ENCODE measurements at regions not wholly inside any gene's neighbourhood (a gene's known extent, or its start where the extent isn't known, plus 50 kb on each side); places are given as distances from the start of the nearest gene placed in this dataset.

DNA sequence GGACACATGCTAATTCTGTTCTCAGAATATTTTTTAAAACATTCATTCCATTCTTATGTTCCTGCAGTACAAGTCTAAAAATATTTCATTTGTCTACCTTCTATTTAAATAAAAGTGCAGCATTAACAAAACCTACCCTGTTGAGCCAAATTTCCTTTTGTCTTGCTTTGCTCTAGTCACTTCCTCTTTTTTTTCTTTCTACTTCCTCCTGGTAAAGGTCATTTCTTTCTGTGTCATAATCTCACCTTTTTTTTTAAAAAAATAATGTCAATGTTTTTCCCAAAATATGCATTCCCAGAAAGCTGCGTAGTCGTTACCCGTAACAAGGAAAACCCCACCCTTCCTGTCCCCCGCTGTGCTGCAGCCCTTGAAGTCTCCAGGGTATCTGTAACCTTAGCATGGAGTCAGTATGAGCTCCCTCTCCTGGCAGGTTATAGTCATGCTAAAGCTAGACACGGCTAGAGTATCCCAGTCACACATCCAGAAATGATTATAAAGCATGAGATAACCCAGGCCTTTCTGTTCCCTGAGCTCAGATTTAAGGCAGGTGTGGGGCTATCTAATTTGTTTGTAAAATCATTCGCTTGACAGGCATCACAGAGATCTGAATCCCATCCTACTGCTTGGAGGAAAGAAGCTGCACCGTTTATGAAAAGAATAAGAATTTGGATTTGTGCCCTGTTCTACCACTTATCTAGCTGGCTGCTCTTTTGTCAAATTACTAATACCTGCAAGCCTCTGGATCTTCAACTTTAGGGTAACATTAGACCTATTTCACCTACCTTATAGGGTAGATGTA is 51.1 kb upstream of the EED start:
- DNase-seq, result peak; percentile 25

DNA sequence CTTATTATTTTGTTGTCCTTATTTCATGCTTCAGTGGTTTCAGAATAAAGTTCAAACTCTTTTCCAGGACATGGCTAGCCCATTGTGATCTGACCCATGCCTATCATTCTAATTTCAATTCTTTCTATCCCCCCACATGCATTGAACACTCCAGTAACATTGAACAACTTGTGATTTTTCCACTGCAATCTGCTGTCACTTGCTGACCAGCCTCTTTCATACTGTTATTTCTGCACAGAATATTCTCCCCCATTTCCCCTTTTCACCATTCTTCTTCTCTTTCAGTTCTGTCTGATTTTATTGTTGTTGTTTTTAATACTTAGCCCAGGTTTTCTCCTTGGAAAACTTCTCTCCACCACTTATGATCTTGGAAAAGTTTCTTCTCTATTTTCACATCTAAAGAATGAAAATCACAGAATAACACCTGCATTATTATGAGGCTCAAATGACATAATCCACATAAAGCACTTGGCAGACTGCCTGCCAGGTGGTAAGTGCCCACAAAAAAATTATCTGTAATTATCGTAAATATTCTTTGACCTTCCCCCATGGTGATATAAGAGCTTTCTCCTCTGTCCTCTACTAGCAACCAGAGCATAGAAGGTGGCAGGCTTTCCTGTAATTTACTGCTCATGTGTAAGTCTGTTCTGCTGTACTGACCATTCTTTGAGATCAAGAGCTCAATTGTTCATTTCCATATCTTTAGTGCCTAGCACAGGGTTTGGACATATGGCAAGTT is 51.9 kb upstream of the EED start:
- no peak for DNase-seq

- no peak for DNase-seq
These were observed 52.7 kb upstream of the EED start for GRCh38 chr11:86191874-86192273.

DNA sequence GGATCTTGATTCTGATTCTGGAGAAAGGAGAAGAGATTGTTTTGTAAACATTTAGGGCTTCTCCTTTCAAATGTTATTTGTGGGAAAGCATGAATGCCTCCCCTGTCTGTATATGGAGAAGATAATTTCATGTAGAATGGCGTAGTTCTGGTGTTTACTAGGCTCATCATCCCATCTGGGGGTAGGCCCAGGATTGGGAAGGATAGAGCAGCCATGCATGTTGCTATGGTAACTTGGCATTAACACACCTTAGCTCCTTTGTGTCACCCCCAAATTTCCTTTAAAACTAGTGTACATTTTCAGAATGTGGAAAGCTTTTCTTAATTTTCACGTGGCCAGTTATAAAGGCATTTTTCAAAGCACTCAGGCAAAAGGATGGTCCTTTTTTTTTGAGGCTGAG is 57.5 kb upstream of the EED start:
- DNase-seq, result no peak

DNA sequence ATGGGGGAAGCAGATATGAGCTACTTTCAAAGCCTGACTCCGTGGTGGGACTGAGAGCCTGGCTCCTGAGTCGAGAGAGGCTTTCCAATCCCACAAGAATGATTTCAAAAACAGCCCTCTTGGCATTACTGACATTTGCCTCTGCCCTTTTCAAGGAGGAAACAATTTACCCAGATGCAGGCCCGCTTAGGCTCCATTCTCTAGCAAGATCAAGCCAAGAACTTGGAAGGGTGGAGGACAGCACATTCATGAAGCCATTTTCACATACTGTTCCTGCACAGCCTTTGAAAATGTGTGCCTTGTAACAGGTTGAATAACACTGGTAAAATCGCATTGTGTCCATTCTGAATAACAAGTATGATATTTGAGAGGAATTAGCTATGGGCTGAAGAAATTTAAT is 58.2 kb upstream of the EED start:
- no peak for DNase-seq

DNA sequence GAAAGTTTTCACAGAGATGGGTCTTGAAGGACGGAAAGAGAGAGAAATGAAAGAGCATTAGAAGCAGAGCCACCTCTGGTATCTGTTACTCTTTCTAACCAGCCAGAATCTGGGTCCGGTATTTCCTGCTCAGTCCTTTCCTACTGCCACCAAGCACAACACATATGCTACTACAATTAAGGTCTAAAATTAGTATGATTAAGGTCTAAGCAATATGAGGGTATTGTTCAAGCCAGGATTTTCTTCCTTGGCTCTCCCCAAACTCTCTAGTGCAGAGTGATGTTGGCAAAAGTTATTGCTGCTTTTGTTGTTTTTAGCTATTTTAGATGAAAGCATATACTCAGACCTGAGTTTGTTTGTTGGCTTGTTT is 59.2 kb upstream of the EED start:
- DNase-seq, result no peak

- no peak for DNase-seq
These were observed 59.7 kb upstream of the EED start for GRCh38 chr11:86184728-86185380.

DNA sequence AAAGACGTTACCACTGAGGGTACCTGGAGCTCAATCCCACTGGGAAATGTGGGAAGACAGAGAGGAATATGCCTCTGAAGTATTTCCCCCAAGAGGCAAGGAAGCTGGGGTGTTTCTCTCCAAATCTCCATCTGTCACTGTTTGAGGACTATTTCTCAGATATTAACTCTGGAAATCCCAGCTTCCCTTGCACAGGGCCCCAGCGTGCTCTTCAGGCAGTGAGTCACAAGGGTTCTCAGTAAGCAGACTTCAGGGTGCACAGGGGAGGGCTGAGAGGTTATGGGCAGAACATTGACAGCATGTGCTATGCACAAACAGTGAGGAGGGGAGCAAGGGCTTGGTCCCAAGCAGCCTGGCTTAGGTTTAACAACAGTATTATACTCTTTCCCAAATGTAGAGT is 60.9 kb upstream of the EED start:
- no peak for DNase-seq

DNA sequence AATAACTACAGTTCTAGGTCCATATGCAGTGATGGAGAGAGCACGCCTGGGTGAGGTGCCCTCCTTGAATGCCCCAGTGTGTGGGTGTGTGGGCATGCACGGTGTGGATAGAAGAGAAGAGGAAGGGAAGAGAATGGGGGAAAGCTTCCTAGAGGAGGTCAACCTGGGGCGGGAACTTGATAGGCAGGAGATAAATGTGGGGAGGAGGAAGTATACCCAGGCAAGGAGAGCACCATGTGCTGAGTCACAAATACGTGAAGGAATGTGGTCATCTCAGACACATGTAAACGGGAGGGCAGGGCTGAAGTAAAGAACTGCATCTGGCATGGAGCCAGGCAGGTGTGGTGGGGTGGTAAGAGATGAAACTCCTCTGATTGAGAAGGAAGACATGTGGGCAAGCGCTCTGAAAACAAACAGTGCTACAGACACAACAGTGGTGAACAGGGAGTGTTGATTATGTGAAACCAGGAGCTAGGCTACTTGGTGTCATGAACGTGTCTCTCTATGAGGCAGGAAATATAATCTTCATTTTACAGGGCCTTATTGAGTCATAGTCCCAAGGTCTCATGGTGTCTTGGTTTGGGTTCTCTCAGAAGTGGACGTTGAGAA is 61.5 kb upstream of the EED start:
- no peak for DNase-seq

DNA sequence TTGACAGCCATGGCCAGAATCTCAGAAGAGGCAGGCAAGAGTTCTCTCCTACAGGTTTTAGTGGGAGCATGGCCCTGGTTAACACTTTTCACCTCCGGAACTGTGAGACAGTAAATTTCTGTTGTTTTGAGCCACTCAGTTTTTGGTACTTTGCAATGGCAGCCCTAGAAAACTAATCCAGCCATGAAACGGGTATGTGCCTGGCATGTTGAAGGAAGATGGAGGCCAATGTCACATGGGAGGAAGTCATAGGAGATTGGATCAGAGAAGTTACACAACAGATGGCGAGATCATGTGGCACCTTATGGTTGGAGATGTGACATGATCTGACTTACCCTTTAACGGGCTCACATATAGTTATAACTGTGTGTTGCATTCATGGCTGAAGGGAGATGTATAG is 63.2 kb upstream of the EED start:
- DNase-seq, result no peak

DNA sequence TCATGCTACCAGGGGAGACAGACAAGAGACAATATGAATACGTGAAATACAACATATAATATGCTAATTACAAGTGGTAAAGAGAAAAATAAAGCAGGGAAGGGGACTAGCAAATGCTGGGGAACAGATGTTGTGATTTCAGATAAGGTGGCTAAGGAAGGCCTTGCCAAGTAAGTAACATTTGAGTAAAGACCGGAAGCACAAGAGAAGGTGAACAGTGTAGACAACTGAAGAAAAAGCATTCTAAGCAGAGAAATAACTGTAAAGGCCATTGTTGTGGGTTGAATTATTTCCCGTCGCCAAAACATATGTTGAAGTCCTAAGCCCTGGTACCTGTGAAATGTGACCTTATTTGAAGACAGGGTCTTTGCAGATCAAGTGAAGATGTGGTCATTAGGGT is 63.7 kb upstream of the EED start:
- DNase-seq, result no peak

DNA sequence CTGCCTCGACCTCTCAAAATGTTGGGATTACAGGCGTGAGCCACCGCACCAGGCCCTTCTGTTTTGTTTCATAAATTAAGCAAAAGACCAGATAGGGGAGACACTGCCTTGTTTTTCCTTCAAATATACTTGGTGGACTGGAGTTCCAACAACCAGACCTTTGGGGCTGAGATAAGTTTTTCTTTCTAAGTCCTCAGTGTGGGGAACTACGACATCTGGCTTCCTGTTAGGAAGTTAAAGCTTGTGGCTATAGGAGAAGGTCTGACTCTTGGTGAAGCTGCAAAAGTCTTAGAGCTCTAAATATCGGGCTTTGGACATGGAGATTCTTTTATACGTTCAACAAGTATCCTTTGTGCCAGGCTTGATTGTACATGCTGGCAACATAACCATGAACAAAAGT is 64.1 kb upstream of the EED start:
- DNase-seq, result no peak

DNA sequence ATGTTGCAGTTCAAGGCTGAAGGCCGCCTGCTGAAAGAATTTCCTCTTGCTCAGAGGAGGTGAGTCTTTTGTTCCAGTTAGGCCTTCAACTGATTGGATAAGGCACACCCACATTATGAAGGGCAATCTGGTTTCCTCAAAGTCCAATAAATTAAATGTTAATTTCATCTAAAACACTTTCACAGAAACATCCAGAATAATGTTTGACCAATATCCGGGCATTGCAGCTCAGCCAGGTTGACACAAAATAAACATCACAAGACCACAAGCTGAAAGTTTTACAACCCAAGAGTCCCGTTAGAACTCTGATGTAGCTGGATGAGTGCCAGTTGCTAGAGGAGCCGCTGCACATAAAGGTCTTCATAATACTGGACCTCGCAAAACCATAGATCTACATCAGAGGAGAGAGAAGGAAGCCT is 64.9 kb upstream of the EED start:
- no peak for DNase-seq

DNA sequence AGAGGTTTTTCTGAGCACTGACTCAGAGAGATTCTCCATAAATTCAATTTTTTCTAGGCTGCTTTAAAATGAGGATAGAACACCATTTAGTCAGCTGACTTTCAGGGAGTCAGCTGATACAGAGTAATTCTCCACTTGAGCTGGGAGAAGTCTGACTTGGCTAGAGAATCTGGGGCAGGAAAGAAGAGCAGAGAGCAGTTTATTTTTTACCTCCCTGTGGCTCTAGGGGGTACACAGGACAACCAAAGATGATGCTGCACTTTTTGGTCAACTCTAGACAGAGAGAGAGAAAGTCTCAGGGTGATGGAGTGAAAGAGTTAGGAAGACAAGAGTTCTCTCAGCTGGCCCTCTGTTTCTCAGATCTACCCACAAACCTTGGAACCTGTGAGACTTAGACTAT is 67.3 kb upstream of the EED start:
- DNase-seq, result no peak

DNA sequence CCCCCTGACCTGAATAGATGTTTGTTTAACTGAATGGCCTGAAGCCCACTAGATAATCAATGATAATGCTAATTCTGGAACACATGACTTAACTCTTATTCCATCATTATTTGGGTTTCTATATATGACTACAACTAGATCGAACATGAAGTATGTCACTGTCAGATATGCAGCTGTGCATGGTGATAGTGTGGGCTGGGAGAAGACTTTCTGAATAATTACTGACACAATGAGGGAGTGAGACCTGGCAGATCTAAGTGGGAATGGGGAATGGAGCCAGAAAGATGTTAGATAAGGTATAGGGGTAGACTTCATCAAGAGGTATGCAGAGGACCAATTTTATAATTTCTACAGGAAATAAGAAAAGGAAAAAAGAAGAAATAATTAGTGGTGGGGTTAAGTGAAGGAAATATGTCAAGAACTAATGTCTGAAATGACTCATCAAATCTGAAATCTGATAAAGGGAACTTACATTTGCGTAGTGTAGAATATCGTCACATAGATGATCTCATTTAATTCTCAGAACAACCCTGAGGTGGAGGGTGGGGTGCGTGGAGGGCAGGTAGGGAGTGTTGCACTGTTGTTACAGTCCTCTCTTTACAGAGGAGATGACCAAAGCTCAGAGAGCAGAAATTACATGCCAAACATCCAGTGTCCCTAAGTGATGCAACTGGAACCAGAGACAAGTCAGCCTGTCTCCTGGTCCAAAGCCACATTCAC is 68.2 kb upstream of the EED start:
- no peak for DNase-seq

DNA sequence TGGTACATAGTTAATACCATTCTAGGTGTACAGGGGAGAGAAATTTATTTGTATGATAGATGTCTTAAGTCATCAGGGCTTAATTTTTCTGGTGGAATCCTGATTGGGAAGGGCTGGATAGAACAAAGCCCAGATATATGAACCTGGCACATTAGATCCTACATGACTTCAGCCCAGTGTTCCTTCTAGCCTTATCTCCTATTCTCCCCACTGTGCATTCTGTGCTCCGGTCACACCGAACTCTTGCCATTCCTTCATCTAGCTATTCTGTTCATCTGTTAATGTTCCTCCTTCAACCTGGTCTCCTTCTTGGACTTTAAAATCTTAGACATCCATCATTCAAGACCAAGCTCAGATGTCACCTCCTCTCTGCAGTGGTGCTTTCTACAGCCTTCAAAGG is 68.9 kb upstream of the EED start:
- DNase-seq, result no peak

DNA sequence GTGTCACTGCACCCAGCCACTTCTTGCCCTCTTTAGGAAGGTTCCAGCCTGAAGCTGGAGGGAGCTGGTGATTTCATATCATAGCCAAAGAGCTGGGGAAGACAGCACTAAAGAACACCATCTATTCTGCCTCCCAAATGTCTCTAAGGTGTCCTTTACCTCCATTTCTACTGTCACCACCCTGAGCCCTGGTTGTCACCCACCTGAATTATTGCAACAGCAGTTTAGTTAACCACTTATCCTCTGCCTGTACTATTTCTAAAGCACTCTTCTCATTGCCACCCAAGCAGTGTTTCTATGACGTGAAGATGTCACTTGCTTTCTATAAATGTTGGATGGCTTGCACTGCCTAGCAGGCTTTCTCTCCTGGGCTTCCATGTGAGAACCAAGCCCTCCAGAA is 69.4 kb upstream of the EED start:
- no peak for DNase-seq

GRCh38 chr11:86174101-86175046 is 70.2 kb upstream of the EED start:
- no peak for DNase-seq

- no peak for DNase-seq
These were observed 71.7 kb upstream of the EED start for GRCh38 chr11:86172894-86173293.

DNA sequence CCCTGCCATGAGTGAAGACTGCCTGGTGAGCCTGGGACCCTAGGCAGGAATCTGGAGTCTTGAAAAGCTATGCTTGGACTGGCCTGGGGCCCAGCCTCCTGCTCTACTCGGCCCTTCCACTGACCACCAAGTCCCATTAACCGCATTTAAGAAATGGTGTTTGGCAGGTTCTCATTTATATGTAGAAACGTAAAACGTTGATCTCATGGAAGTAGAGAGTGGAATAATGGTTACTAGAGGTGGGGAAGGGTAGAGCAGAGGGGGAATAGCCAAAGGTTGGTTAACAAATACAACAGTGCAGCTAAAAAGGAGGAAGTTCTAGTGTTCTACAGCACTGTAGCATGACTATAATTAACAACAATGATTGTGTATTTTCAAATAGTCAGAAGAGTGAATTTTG is 72.9 kb upstream of the EED start:
- DNase-seq, result no peak

DNA sequence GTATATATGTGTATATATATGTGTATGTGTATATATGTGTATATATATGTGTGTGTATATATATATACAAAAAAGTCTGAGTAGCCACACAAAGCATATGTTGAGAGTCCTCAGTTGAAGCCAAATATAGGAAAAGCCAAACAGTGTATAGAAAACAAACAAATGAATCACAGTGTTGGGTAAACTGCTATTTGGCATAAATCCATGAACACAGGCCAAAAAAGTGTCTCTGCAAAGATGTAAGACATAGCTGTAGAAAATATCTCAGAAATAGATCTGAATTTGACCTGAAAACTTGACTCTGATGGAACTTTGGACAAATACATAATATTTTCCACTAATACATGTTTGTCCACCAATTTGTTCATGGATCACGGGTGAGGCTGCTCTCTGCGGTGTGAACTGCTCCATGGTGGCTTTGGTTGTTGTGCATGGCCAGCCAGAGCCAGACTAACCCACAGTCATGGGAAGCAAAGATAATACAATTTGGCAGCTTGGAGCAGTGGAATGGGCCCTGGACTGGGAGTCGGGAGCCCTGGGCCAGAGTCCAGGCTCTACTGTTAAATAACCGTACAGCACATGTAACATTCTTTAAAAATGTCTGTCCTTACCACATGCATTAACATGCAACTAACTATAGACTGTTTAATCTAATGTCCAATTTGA is 76.9 kb upstream of the EED start:
- no peak for DNase-seq

All from effector CD8-positive, alpha-beta T cell (primary cell).